Fibroblast of the aortic adventitia (primary cell): ENCODE measurements at regions not wholly inside any gene's neighbourhood (a gene's known extent, or its start where the extent isn't known, plus 50 kb on each side); places are given as distances from the start of the nearest gene placed in this dataset.
A peak's percentile ranks its signal among the peaks of the same experiment; 100 is the strongest.

Experiments
- DNase-seq: peaks from one replicate; pipeline ENCODE4 v3.0.0-alpha.2; 2010; ENCODE audit warnings: low read depth
- H3K4me3 ChIP-seq: 2 replicates; pipeline ENCODE4 v1.5.1; 2011; ENCODE audit warnings: low read depth, mild to moderate bottlenecking, control low read depth, low read length, moderate library complexity
- CTCF ChIP-seq: IDR thresholded peaks from 2 replicates; pipeline ENCODE4 v1.5.1; 2011; ENCODE audit warnings: mild to moderate bottlenecking, low read length, control low read depth, inconsistent platforms; ENCODE audit not compliant: insufficient read depth

GRCh38 chr4:121484633-121485032 is 103.8 kb upstream of the QRFPR start:
- TF ChIP-seq CTCF: peak; percentile 97
- H3K4me3 ChIP-seq: no peak overlapping the region
- peak; percentile 75 for DNase-seq

GRCh38 chr4:121479808-121480207 is 99.0 kb upstream of the QRFPR start:
- no peak overlapping the region for H3K4me3 ChIP-seq
- DNase-seq: no peak
- no peak for TF ChIP-seq CTCF

- no peak for TF ChIP-seq CTCF
- DNase-seq: no peak
- no peak overlapping the region for H3K4me3 ChIP-seq
These were observed 96.7 kb upstream of the QRFPR start for GRCh38 chr4:121477480-121477879.

GRCh38 chr4:121477079-121477478 is 96.3 kb upstream of the QRFPR start:
- TF ChIP-seq CTCF: no peak
- no peak overlapping the region for H3K4me3 ChIP-seq
- DNase-seq: no peak

- no peak for TF ChIP-seq CTCF
- no peak overlapping the region for H3K4me3 ChIP-seq
- no peak for DNase-seq
These were observed 92.3 kb upstream of the QRFPR start for GRCh38 chr4:121472937-121473721.

GRCh38 chr4:121464854-121465253 is 84.0 kb upstream of the QRFPR start:
- TF ChIP-seq CTCF: no peak
- no peak for DNase-seq

More at GRCh38 chr4:121464854-121465253, 84.0 kb upstream of the QRFPR start:
- H3K4me3 ChIP-seq: no peak overlapping the region
